ENCODE measurements at regions not wholly inside any gene's neighbourhood (a gene's known extent, or its start where the extent isn't known, plus 50 kb on each side); places are given as distances from the start of the nearest gene placed in this dataset.
A peak's percentile ranks its signal among the peaks of the same experiment; 100 is the strongest.

DNA sequence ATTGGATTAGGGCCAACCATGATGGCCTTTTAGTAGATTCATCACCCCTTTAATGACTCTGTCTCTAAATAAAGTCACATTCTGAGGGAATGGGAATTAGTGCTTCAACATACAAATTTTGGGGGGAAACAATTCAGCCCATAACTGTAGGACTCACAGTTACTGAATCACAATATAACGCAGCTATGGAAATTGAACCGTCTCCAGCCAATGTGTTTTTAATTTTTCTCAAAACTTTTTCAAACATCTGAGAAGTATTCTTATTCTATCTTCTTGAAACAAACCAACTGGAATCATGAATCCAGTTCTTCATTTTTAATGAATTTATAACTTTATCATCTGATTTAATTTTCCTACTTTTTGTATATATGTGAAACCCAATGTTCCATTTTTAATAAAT, 373.1 kb upstream of the SYT4 start:
- CTCF ChIA-PET = no interaction called here
- DNase-seq = no peak
- POLR2A ChIA-PET = no interaction called here

DNA sequence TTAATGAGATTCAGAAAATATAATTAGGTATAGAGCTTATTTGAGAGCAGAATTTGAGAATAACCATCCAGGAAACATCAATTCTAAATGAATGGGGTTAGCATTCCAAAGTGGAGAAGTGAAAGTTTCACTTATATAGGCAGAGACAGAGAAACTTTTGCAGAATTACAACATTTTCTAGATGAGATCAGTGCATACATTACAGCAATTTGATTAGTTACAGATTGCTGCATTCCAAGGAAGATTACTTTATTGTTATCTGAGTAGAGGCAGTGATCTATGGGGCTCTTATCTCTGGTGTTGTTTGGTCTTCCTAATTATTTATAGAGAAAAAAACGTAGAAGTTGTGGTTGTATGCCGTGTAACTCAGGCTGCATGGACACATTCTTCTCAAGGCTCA, 373.8 kb upstream of the SYT4 start:
- no peaks in the 10 kb centered on the region for H3K4me1 Mint-ChIP-seq (ENCODE audit: low read depth)
- ATAC-seq (no peak), DNase-seq (no peak)
- H3K27me3 Mint-ChIP-seq = no peaks in the 10 kb centered on the region
- H3K9me3 Mint-ChIP-seq = peaks cover 11% of the 10 kb centered on the region
- ChIA-PET CTCF (no interaction called here), POLR2A (no interaction called here)
- no peak overlapping the region for H3K27ac Mint-ChIP-seq
- H3K4me3 Mint-ChIP-seq = no peak overlapping the region
- H3K36me3 Mint-ChIP-seq (ENCODE audit: low read depth) = no peaks in the 10 kb centered on the region
- TF ChIP-seq, protein P1, sequence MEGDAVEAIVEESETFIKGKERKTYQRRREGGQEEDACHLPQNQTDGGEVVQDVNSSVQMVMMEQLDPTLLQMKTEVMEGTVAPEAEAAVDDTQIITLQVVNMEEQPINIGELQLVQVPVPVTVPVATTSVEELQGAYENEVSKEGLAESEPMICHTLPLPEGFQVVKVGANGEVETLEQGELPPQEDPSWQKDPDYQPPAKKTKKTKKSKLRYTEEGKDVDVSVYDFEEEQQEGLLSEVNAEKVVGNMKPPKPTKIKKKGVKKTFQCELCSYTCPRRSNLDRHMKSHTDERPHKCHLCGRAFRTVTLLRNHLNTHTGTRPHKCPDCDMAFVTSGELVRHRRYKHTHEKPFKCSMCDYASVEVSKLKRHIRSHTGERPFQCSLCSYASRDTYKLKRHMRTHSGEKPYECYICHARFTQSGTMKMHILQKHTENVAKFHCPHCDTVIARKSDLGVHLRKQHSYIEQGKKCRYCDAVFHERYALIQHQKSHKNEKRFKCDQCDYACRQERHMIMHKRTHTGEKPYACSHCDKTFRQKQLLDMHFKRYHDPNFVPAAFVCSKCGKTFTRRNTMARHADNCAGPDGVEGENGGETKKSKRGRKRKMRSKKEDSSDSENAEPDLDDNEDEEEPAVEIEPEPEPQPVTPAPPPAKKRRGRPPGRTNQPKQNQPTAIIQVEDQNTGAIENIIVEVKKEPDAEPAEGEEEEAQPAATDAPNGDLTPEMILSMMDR (IDR thresholded peaks at IDR 0.05) = no peak
- intact Hi-C loops (cut with micrococcal nuclease) = no loop called here

More for the DNA sequence above, 373.1 kb upstream of the SYT4 start:
- Mint-ChIP-seq H3K4me1 (ENCODE audit: low read depth) (no peaks in the 10 kb centered on the region), H3K4me3 (no peak overlapping the region), H3K36me3 (ENCODE audit: low read depth) (no peaks in the 10 kb centered on the region), H3K27me3 (no peaks in the 10 kb centered on the region), H3K9me3 (peaks cover 11% of the 10 kb centered on the region), H3K27ac (no peak overlapping the region)
- intact Hi-C loops (cut with micrococcal nuclease) = no loop called here
- TF ChIP-seq, protein P1 (IDR thresholded peaks at IDR 0.05) = no peak
- no peak for ATAC-seq

DNA sequence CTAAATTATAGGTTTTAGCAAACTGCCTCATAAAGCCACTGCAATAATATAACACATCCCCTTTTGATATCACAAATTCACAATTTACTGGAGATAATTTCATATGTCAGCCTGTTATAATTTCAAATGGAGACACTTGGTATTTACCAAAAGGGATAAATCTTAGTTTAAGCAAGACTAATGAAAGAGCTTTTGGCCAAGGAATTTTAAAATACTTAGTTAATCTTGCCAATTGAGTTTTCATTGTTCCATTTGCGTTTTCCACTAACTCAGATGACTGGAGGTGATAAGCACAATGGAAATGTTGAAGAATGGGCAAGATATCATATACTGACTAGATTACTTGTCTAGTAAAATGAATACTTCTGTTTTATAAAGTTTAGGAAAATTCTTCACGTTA, 379.3 kb upstream of the SYT4 start:
- Mint-ChIP-seq H3K27ac (no peak overlapping the region), H3K9me3 (peaks cover 7% of the 10 kb centered on the region), H3K27me3 (no peaks in the 10 kb centered on the region), H3K4me1 (ENCODE audit: low read depth) (no peaks in the 10 kb centered on the region), H3K4me3 (no peak overlapping the region), H3K36me3 (ENCODE audit: low read depth) (no peaks in the 10 kb centered on the region)
- ChIA-PET POLR2A (no interaction called here), CTCF (no interaction called here)
- TF ChIP-seq, protein P1 (IDR thresholded peaks at IDR 0.05) = no peak
- intact Hi-C loops (cut with micrococcal nuclease) = no loop called here
- ATAC-seq (no peak), DNase-seq (no peak)

DNA sequence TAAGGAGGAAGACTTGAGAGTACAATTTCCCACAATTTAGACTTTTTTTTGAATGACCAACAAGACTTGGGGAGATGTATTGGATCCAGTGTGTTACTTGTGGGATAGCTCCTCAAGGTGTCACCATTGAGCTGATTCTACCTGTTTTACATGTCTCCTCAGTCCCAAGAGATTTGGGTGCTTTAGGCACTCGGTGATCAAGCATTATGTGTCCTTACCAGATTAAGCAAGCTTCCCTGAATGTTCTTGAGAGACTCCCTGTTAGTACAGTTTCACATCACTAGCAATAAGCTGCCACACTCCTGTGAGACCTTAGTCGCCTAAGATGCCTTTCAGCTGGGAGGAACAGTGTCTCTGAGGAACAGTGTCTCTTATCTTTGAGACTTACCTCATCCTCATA, 384.3 kb upstream of the SYT4 start:
- no peaks in the 10 kb centered on the region for H3K4me1 Mint-ChIP-seq (ENCODE audit: low read depth)

DNA sequence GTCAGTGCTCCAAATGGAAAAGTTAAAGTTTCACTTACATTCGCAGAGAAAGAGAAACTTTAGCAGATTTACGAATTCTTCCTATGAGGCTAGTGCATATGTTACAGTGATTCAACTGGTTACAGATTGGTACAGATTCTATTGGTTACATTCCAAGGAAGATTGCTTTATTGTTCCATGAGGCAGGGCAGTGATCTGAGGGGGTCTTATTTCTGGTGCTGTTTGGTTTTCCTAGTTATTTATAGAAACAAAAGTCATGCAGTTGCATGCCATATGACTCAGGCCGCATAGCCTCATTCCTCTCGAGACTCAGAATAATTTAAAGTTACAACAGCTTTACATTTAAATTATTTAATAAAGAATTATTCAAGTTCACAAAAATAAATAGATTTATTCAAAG, 385.4 kb upstream of the SYT4 start:
- no peak for ATAC-seq
- POLR2A ChIA-PET = no interaction called here
- Mint-ChIP-seq H3K27ac (no peak overlapping the region), H3K27me3 (no peaks in the 10 kb centered on the region), H3K9me3 (no peaks in the 10 kb centered on the region), H3K36me3 (ENCODE audit: low read depth) (no peaks in the 10 kb centered on the region), H3K4me3 (no peak overlapping the region), H3K4me1 (ENCODE audit: low read depth) (no peaks in the 10 kb centered on the region)
- DNase-seq = no peak
- TF ChIP-seq, protein P1 (IDR thresholded peaks at IDR 0.05) = no peak
- intact Hi-C loops (cut with micrococcal nuclease) = no loop called here
- CTCF ChIA-PET = no interaction called here

More for the DNA sequence above, 384.3 kb upstream of the SYT4 start:
- DNase-seq = peak; percentile 2
- Mint-ChIP-seq H3K4me3 (no peak overlapping the region), H3K27me3 (no peaks in the 10 kb centered on the region), H3K27ac (no peak overlapping the region), H3K36me3 (ENCODE audit: low read depth) (no peaks in the 10 kb centered on the region), H3K9me3 (no peaks in the 10 kb centered on the region)
- POLR2A ChIA-PET = no interaction called here
- intact Hi-C loops (cut with micrococcal nuclease) = no loop called here
- CTCF ChIA-PET = no interaction called here
- no peak for ATAC-seq
- TF ChIP-seq, protein P1 (IDR thresholded peaks at IDR 0.05) = no peak

Measured in activated CD8-positive, alpha-beta T cell treated with anti-CD3 and anti-CD28 coated beads for 36 hours (primary cell).